ENCODE measurements at regions not wholly inside any gene's neighbourhood (a gene's known extent, or its start where the extent isn't known, plus 50 kb on each side); places are given as distances from the start of the nearest gene placed in this dataset.

- no peak overlapping the region for H3K27ac Mint-ChIP-seq (ENCODE audit: low read depth, unreplicated experiment)
- H3K36me3 Mint-ChIP-seq (ENCODE audit: insufficient read depth, unreplicated experiment) = no peaks in the 10 kb centered on the region
- no peaks in the 10 kb centered on the region for H3K9me3 Mint-ChIP-seq (ENCODE audit: unreplicated experiment)
- H3K4me3 Mint-ChIP-seq (ENCODE audit: unreplicated experiment) = no peak overlapping the region
- no peak for DNase-seq (ENCODE audit: unreplicated experiment)
- no TSS peak for BruUV-seq (replicated peaks)
- peaks cover 6% of the 10 kb centered on the region for H3K4me1 Mint-ChIP-seq (ENCODE audit: insufficient read depth, unreplicated experiment)
- no peaks in the 10 kb centered on the region for H3K27me3 Mint-ChIP-seq (ENCODE audit: insufficient read depth, unreplicated experiment)
- ChIA-PET CTCF (interaction anchor here (0.7 to 3.6 kb wide), 2 partner anchors 624 to 658 kb away, joined by 4 to 18 read pairs; no protein-coding TSS in a partner anchor), POLR2A (interaction anchor here (0.7 kb wide), 1 partner anchor 524 kb away, joined by 4 read pairs; no protein-coding TSS in a partner anchor)
- TF ChIP-seq, protein P1, sequence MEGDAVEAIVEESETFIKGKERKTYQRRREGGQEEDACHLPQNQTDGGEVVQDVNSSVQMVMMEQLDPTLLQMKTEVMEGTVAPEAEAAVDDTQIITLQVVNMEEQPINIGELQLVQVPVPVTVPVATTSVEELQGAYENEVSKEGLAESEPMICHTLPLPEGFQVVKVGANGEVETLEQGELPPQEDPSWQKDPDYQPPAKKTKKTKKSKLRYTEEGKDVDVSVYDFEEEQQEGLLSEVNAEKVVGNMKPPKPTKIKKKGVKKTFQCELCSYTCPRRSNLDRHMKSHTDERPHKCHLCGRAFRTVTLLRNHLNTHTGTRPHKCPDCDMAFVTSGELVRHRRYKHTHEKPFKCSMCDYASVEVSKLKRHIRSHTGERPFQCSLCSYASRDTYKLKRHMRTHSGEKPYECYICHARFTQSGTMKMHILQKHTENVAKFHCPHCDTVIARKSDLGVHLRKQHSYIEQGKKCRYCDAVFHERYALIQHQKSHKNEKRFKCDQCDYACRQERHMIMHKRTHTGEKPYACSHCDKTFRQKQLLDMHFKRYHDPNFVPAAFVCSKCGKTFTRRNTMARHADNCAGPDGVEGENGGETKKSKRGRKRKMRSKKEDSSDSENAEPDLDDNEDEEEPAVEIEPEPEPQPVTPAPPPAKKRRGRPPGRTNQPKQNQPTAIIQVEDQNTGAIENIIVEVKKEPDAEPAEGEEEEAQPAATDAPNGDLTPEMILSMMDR (IDR thresholded peaks at IDR 0.05; ENCODE audit: unreplicated experiment) = no peak
- intact Hi-C loops (cut with micrococcal nuclease) = loop anchor here (5.0 to 10.0 kb wide), 3 partner anchors 114 to 656 kb away; no protein-coding TSS in a partner anchor
These were observed 621.7 kb downstream of the LMO4 start for GRCh38 chr1:87950369-87950768.

DNA sequence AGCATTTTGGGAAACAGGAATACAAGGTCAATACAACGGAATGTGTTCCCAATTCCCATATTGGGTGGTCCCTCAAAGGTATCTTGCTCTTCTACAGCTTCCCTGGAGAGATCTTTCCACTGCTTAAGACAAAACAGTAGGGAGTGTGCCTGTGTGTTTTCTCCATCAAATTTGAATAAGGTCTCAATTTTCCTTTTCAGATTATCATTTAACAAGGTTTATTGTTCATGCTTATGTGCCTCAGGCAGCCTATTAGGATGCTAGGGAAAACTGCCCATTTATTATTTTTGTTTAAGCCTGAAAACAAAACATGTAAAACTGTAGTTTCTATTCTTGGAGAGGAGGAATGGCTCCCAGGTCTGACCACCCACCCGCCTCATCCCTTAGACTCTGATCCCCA, 622.7 kb downstream of the LMO4 start:
- no peaks in the 10 kb centered on the region for H3K36me3 Mint-ChIP-seq (ENCODE audit: insufficient read depth, unreplicated experiment)
- intact Hi-C loops (cut with micrococcal nuclease) = loop anchor here (5.0 to 10.0 kb wide), 3 partner anchors 113 to 657 kb away; no protein-coding TSS in a partner anchor
- BruUV-seq (replicated peaks) = no TSS peak
- ChIA-PET POLR2A (no interaction called here), CTCF (interaction anchor here (0.6 to 6.0 kb wide), 5 partner anchors 53 to 626 kb away, joined by 3 to 68 read pairs (median 4); no protein-coding TSS in a partner anchor)
- TF ChIP-seq, protein P1 (IDR thresholded peaks at IDR 0.05; ENCODE audit: unreplicated experiment) = no peak
- H3K4me3 Mint-ChIP-seq (ENCODE audit: unreplicated experiment) = no peak overlapping the region
- no peaks in the 10 kb centered on the region for H3K9me3 Mint-ChIP-seq (ENCODE audit: unreplicated experiment)
- H3K27ac Mint-ChIP-seq (ENCODE audit: low read depth, unreplicated experiment) = no peak overlapping the region
- no peaks in the 10 kb centered on the region for H3K27me3 Mint-ChIP-seq (ENCODE audit: insufficient read depth, unreplicated experiment)
- no peak for DNase-seq (ENCODE audit: unreplicated experiment)
- H3K4me1 Mint-ChIP-seq (ENCODE audit: insufficient read depth, unreplicated experiment) = peaks cover 16% of the 10 kb centered on the region

- POLR2A ChIA-PET = no interaction called here
- H3K27ac Mint-ChIP-seq (ENCODE audit: low read depth, unreplicated experiment) = no peak overlapping the region
- TF ChIP-seq, protein P1 (IDR thresholded peaks at IDR 0.05; ENCODE audit: unreplicated experiment) = no peak
- H3K4me1 Mint-ChIP-seq (ENCODE audit: insufficient read depth, unreplicated experiment) = peaks cover 16% of the 10 kb centered on the region
- H3K9me3 Mint-ChIP-seq (ENCODE audit: unreplicated experiment) = no peaks in the 10 kb centered on the region
- no TSS peak for BruUV-seq (replicated peaks)
- intact Hi-C loops (cut with micrococcal nuclease) = loop anchor here (2.0 to 10.0 kb wide), 4 partner anchors 113 to 657 kb away; no protein-coding TSS in a partner anchor
- CTCF ChIA-PET = interaction anchor here (0.6 to 6.0 kb wide), 5 partner anchors 19 to 627 kb away, joined by 3 to 68 read pairs (median 4); no protein-coding TSS in a partner anchor
- no peak overlapping the region for H3K4me3 Mint-ChIP-seq (ENCODE audit: unreplicated experiment)
- no peaks in the 10 kb centered on the region for H3K36me3 Mint-ChIP-seq (ENCODE audit: insufficient read depth, unreplicated experiment)
- no peaks in the 10 kb centered on the region for H3K27me3 Mint-ChIP-seq (ENCODE audit: insufficient read depth, unreplicated experiment)
- no peak for DNase-seq (ENCODE audit: unreplicated experiment)
These were observed 623.2 kb downstream of the LMO4 start for GRCh38 chr1:87951852-87952251.

GRCh38 chr1:87953121-87953520, 624.4 kb downstream of the LMO4 start:
- H3K9me3 Mint-ChIP-seq (ENCODE audit: unreplicated experiment) = no peaks in the 10 kb centered on the region
- TF ChIP-seq, protein P1 (IDR thresholded peaks at IDR 0.05; ENCODE audit: unreplicated experiment) = no peak
- no peak overlapping the region for H3K27ac Mint-ChIP-seq (ENCODE audit: low read depth, unreplicated experiment)
- no TSS peak for BruUV-seq (replicated peaks)
- H3K4me3 Mint-ChIP-seq (ENCODE audit: unreplicated experiment) = no peak overlapping the region
- intact Hi-C loops (cut with micrococcal nuclease) = loop anchor here (1.0 to 10.0 kb wide), 7 partner anchors 112 to 822 kb away; no protein-coding TSS in a partner anchor
- H3K27me3 Mint-ChIP-seq (ENCODE audit: insufficient read depth, unreplicated experiment) = no peaks in the 10 kb centered on the region
- ChIA-PET POLR2A (interaction anchor here (0.5 to 2.7 kb wide), 10 partner anchors 74 to 651 kb away, joined by 3 to 12 read pairs (median 4); partner anchors contain the start of gene LMO4), CTCF (interaction anchor here (0.5 to 6.0 kb wide), 64 partner anchors 9 to 824 kb away, joined by 3 to 68 read pairs (median 4); no protein-coding TSS in a partner anchor)
- no peak for DNase-seq (ENCODE audit: unreplicated experiment)
- peaks cover 16% of the 10 kb centered on the region for H3K4me1 Mint-ChIP-seq (ENCODE audit: insufficient read depth, unreplicated experiment)
- H3K36me3 Mint-ChIP-seq (ENCODE audit: insufficient read depth, unreplicated experiment) = no peaks in the 10 kb centered on the region

All from MCF 10A (cell line).